ENCODE measurements at regions not wholly inside any gene's neighbourhood (a gene's known extent, or its start where the extent isn't known, plus 50 kb on each side); places are given as distances from the start of the nearest gene placed in this dataset.
"Not testable (repeated sequence)": the region's sequence is repeated elsewhere in the genome, so short reads cannot be mapped to it uniquely, and the experiment has no call there.

GRCh38 chr7:45402480-45403218 is 171.5 kb upstream of the ADCY1 start:
- DNase-seq (ENCODE audit: low spot score), result no peak

- DNase-seq (ENCODE audit: low spot score), result no peak
These were observed 169.5 kb upstream of the ADCY1 start for GRCh38 chr7:45404622-45405021.

DNA sequence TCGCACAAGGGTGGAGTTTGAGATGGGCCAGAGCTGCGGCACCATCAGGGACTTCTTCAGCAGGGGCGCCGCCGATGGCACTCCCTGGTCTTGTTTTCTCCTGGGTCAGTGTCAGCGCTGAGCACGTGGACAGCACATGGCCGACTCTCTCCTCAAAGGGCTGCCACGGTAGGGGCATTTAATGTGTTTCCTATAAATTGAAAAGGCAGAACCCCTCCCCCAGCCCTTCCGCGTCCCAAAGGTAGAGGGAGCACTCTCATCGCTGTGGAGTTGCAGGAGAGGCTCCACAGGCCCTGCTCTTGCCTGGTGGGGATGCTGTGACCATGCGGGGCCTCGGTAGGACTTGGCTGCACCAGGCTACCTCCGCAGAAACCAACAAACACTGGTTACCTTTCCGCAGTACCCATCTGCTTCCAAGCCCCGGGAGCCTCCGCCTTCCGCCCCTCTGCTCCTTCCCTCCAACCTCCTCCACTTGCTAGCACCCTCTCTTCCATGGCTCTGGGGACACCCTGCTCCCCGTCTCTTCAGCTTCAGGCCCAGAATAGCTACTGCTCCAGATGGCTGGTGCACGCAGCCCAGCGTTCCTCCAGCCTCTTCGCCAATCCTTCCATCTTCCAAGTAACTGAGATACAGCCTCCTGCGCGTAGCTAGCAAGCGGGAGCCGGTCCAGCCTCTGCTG is 166.3 kb upstream of the ADCY1 start:
- no peak for DNase-seq (ENCODE audit: low spot score)

DNA sequence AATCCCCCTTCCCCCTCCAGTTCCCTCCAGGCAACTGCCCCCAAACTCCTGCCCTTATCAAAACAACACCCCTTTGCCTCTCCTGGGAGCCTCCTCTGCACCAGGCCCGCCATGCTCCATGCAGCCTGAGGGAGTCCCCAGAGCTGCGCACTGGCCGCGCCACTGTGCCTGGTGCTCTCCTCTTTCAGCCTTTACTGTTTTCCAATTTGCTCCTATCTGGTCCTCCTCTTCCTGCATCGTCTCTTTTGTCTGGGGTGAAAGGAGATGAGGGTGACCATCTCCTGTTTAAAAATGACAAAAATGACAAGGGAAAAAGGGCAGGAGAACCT is 165.8 kb upstream of the ADCY1 start:
- no peak for DNase-seq (ENCODE audit: low spot score)

- DNase-seq (ENCODE audit: low spot score), result no peak
These were observed 163.3 kb upstream of the ADCY1 start for GRCh38 chr7:45410893-45411292.

DNA sequence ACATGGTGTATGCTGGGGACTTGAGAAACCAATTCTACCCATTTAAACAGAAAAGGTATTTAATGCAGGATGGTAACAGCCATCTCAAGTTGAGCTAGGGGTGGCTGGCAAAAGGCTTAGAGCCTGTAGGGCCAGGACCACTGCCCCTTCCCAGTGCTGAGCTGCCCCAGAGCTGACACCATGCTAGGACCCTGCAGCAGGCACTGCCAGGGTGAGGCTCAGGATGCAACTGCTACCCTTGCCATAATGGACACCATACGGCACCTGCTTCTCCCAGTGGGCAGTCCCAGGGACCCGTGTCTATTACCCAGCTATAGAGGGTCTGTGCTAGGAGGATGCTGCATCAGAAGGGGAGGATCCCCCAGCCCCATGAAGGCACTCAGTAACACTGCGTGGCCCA is 160.7 kb upstream of the ADCY1 start:
- no peak for DNase-seq (ENCODE audit: low spot score)

GRCh38 chr7:45414226-45414625 is 159.9 kb upstream of the ADCY1 start:
- no peak for DNase-seq (ENCODE audit: low spot score)

DNA sequence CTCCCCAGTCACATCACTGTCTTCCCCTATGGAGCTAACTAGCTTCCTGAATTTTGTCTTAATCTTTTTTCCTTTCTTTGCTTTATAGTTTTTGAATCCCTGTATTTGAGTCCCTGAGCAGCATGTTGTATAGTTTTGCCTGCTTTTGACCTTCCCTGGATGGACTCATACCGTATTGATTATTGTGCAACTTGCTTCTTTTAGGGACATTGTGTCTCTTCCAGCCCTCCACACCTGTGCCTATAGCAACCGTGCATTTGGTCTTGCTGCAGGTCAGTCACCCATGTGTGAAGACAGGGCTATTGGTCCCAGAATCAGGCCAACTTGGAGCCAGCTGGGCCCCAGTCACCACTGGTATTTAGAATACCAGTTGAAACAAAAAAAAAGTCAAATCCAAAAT is 158.9 kb upstream of the ADCY1 start:
- no peak for DNase-seq (ENCODE audit: low spot score)

DNA sequence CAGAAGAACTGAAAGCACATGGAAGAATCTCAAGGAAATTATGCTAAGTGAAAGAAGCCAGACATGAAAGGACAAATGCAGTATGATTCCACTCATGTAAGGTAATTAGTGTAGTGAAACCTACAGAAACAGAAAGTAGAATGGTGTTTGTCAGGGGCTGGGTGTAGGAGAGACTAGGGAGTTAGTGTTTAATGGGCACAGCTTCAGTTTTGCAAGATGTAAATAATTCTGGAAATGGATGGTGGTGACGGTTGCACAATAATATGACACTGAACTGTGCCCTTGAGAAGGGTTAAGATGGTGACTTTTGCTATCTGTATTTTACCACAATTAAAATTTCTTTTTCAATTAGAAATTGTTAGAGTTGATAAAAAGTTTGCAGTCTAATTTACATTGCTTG is 157.3 kb upstream of the ADCY1 start:
- no peak for DNase-seq (ENCODE audit: low spot score)

DNA sequence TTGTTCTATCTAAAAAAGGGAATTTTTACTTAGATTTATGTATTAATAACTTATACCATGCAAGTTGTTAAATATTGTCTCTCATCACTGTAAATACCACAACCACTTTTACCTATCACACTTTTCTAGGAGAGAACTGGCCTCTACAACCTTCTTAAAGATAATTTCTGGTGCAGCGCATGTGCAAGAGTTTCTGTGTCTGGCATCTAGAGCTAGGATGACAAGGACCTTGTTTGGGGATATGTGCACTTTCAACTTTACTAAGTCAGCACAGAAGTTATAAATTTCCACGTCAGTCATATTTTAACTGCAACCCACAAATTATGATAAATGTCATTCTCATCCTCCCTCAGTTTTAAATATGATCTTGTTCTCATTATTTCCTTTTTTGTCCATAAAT is 156.9 kb upstream of the ADCY1 start:
- no peak for DNase-seq (ENCODE audit: low spot score)

DNA sequence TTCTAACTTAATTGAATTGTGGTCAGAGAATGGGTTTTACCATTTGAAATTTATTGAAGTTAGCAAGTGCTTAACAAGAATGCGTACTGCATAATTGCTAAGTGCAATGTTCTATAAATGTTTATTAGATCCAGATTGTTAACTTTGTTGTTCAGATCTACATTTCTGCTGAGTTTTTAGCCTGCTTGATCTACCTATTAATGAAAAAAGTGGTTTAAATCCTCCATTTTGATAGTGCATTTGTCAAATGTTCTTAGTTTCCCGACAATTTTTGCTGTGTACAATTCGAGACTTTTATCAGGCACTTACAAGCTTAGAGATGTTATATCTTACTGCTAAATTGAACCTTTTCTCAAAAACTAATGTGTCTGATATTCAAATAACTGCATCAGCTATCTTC is 156.4 kb upstream of the ADCY1 start:
- DNase-seq (ENCODE audit: low spot score), result no peak

DNA sequence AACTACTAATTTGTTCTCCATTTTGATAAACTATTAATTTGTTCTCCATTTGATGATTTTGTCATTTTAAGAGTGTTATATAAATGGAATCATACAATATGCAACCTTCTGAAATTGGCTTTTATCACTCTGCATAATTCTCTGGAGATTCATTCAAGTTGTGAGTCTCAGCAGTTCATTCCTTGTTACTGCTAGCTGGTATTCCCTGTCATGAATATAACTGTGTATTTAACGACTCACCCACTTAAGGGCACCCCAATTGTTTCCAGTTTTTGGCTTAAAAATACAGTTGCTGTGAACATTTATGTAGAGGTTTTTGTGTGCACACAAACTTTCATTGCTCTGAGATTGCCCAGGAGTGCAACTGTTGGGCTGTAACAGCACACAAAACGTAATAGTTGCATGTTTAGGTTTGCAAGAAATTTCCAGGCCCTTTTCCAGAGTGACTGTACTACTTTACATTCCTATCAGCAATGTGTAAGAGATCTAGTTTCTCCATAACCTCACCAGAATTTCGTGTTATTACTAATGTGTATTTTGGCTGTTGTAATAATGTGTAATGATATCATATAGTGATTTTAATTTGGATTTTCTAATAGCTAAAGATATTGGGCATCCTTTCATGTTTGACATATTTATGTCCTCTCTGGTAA is 153.2 kb upstream of the ADCY1 start:
- no peak for DNase-seq (ENCODE audit: low spot score)

DNA sequence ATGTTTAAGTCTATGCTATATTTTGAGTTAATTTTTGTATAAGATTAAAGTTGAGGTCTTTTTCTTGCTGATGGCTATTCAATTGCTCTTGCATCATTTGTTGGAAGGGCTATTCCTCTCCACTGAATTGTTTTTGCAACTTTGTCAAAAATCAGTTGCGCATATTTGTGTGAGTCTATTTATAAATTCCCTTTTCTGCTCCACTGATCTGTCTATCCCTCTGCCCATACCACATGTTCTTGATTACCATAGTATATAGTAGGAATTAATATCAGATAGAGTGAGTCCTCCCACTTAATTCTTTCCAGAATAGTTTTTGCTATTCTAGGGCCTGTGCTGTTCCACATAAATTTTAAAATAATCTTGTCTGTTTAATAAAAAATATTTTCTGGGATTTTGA is 152.4 kb upstream of the ADCY1 start:
- no peak for DNase-seq (ENCODE audit: low spot score)

GRCh38 chr7:45430397-45430796 is 143.8 kb upstream of the ADCY1 start:
- DNase-seq (ENCODE audit: low spot score), result no peak

DNA sequence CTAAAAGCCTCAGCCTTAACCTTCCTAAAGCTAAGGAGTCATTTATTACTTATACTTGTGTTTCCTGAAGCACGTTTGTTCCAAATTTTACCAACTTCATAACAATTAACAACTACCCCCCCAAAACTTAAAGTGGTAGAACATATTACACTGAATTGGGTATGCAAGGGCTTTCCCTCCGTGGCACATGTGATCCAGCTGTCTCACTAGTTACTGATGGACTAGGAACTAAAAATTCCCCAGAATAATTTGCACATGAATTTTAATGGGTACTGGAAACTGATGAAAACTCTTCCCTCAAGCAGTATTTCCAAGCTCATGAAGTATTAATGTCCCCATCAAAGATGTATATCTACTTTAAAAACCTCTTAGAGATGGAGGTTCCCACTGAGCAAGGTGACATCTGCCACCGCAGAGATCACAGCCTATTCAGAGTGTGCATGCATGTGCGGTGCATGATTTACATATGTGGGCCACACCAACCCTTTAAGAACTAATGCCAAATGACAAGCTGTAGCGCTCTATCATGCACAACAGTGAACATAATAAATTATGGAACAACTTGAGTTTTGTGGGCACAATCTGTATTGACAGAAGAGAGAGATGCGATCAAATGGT is 139.9 kb upstream of the ADCY1 start:
- no peak for DNase-seq (ENCODE audit: low spot score)

- no peak for DNase-seq (ENCODE audit: low spot score)
These were observed 139.0 kb upstream of the ADCY1 start for GRCh38 chr7:45435131-45435530.

DNA sequence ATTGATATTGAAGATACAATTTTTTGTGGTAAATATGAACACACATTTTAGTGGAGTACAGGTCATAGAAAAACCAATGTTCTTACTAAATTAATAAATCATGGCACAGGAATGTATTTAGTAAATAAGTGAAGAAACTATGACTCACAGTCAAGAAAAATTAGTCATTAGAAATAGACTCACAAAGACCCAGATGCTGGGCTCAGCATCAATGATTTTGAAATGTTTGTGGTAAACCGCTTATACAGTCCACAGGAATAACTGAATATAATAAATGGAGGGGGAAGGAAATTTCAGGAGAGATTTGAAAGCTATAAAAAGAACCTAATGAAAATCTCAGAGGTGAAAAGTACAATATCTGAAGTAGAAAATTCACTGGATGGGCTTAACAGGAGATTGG is 138.3 kb upstream of the ADCY1 start:
- no peak for DNase-seq (ENCODE audit: low spot score)

GRCh38 chr7:45440776-45441175 is 133.4 kb upstream of the ADCY1 start:
- not testable (repeated sequence) for DNase-seq (ENCODE audit: low spot score)

DNA sequence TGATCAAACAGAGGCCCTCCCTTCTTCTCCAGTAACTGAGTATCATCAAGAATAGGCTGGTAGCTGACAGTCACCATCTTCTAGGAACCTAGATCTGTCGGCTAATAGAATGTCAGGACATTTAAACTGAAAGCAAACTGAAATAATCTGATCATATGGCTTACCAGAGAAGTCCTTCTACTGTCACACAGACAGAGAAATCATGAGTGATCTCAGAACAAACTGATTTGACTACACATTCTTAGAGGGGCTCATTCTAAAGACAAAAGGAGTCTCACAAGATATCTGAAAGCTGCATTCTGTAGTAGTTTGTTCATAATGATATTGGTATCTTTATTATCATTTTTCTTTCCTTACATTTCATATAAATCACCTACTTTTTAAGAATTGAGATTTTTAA is 130.9 kb upstream of the ADCY1 start:
- no peak for DNase-seq (ENCODE audit: low spot score)

DNA sequence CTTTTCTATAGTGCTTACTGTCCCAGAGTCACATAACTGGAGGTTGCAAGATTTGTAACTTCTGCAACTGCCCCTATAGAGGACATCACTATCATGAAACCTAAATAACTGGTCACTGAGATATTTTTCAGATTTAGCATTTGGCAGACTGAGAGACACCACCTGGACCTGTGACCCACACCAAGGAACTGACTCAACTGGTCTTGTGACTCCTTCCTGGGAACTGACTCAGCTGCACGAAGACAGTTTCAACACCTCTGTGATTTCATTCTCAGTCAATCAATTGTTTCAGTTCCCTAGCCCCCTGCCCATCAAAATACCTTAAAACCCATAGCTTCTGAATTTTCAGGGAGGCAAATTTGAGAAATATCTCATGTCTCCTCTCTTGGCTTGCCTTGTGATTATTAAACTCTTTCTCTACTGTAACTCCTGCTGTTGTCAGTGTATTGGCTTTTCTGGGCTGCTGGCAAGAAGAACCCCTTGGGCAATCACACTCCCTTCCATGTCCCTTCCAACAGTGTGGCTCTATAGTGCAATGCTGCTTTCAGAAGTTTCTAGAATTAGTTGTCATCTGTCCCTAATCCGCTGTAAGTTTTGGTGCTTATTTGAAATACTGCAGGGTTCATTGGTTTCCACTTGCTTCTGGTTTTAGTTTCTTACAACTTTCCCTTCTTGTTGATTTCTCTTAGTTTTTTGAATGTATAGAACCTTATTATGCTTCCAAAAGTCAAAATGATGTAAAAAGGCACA is 127.8 kb upstream of the ADCY1 start:
- DNase-seq (ENCODE audit: low spot score), result no peak

DNA sequence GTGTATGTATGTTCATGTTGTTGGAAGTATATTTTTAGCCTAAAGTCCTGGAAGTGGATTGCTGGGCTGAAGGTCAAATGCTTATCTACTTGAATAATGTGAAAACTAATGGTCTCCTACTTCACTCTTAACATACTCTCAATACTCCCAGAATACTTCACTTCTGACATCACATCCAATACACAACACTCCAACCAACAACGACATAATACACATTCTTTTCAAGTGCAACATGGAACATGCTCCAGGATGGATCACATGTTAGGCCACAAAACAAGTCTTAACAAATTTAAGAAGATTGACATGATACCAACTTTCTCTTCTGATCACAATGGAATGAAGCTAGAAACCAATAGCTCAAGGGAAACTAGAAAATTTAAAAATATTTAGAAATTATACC is 126.9 kb upstream of the ADCY1 start:
- DNase-seq (ENCODE audit: low spot score), result no peak

Measured in mesenteric fat pad (tissue), 1 donor.